ENCODE measurements at regions not wholly inside any gene's neighbourhood (a gene's known extent, or its start where the extent isn't known, plus 50 kb on each side); places are given as distances from the start of the nearest gene placed in this dataset.

GRCh38 chr5:123265551-123265950 is 157.7 kb downstream of the CEP120 start:
- TF ChIP-seq BRCA1 (IDR thresholded peaks at IDR 0.05; ENCODE audit: low read depth, low read length), result no peak
- TF ChIP-seq RELA (IDR thresholded peaks at IDR 0.05; ENCODE audit: borderline replicate concordance, partially characterized antibody), result no peak
- TF ChIP-seq CHD4 (IDR thresholded peaks at IDR 0.05), result no peak
- TF ChIP-seq SMC3 (IDR thresholded peaks at IDR 0.05; ENCODE audit: borderline replicate concordance, low read length), result no peak
- no peak for TF ChIP-seq NFIC (IDR thresholded peaks at IDR 0.05; ENCODE audit: low read depth, low read length)
- TF ChIP-seq BMI1 (IDR thresholded peaks at IDR 0.05; ENCODE audit: borderline replicate concordance), result no peak
- no peak for TF ChIP-seq EP300 (IDR thresholded peaks at IDR 0.05; ENCODE audit: borderline replicate concordance in 1 of 2, control insufficient read depth in 1 of 2, low read depth in 2 of 2, low read length in 2 of 2)
- no peak for TF ChIP-seq RFX5 (IDR thresholded peaks at IDR 0.05; ENCODE audit: low read depth, low read length)
- no peak for TF ChIP-seq NFXL1 (IDR thresholded peaks at IDR 0.05; ENCODE audit: borderline replicate concordance)
- no peak for TF ChIP-seq TARDBP (IDR thresholded peaks at IDR 0.05; ENCODE audit: borderline replicate concordance)
- no peak for TF ChIP-seq RAD51 (IDR thresholded peaks at IDR 0.05)
- no peak for TF ChIP-seq SMARCA5 (IDR thresholded peaks at IDR 0.05)
- no peak for TF ChIP-seq IRF3 (IDR thresholded peaks at IDR 0.05)
- TF ChIP-seq POLR2AphosphoS5 (IDR thresholded peaks at IDR 0.05; ENCODE audit: low read length), result no peak
- TF ChIP-seq PRDM15 (CRISPR knock-in tag; IDR thresholded peaks at IDR 0.05), result no peak
- TF ChIP-seq SMAD1 (IDR thresholded peaks at IDR 0.05; ENCODE audit: low read depth, partially characterized antibody), result no peak
- no peak for TF ChIP-seq KAT2A (conservative IDR thresholded peaks at IDR 0.05; ENCODE audit: control insufficient read depth, low read depth, low read length)
- no peak for TF ChIP-seq POLR2A (IDR thresholded peaks at IDR 0.05; ENCODE audit: low read depth, low read length)
- no peak for TF ChIP-seq TCF3 (IDR thresholded peaks at IDR 0.05; ENCODE audit: borderline replicate concordance, insufficient read depth, low read depth, low read length)
- no peak for TF ChIP-seq USF1 (IDR thresholded peaks at IDR 0.05; ENCODE audit: borderline replicate concordance, extremely low read length, insufficient read depth, low read depth, low read length)
- H3K36me3 ChIP-seq (ENCODE audit: control insufficient read depth in 2 of 2, insufficient read depth in 2 of 2, low read length in 1 of 2), result no peaks in the 10 kb centered on the region
- no peaks in the 10 kb centered on the region for H3K79me2 ChIP-seq (ENCODE audit: control insufficient read depth, insufficient read depth, low read length)
- no peak for FAIRE-seq
- no peaks in the 10 kb centered on the region for H3K27me3 ChIP-seq (replicated peaks in 1 of 2; ENCODE audit: control insufficient read depth in 2 of 2, insufficient read depth in 2 of 2, low read length in 1 of 2)
- no TSS peak for BruUV-seq (replicated peaks)
- no peak overlapping the region for H3K27ac ChIP-seq (ENCODE audit: control insufficient read depth, insufficient read depth)
- DNase-seq (ENCODE audit: low read depth, low spot score), result no peak
- no peak overlapping the region for H2AFZ ChIP-seq (ENCODE audit: control insufficient read depth, low read depth, low read length)
- ChIA-PET RAD21 (ENCODE audit: unreplicated experiment) (no interaction called here), CTCF (interaction anchor here (0.7 to 1.2 kb wide), 2 partner anchors 16 to 94 kb away, joined by 3 read pairs; no protein-coding TSS in a partner anchor), SMC1A (ENCODE audit: uncharacterized antibody, unreplicated experiment) (interaction anchor here (0.6 kb wide), 1 partner anchor 402 kb away, joined by 3 read pairs; no protein-coding TSS in a partner anchor), POLR2A (no interaction called here)
- no peaks in the 10 kb centered on the region for H3K9me3 ChIP-seq (replicated peaks; ENCODE audit: control insufficient read depth, insufficient read depth, low read length)
- no peaks in the 10 kb centered on the region for H3K4me1 ChIP-seq (ENCODE audit: control insufficient read depth, insufficient read depth, low read length)
- no peaks in the 10 kb centered on the region for H4K20me1 ChIP-seq (ENCODE audit: control insufficient read depth, insufficient read depth)
- H3K4me2 ChIP-seq (ENCODE audit: control insufficient read depth, insufficient read depth), result no peak overlapping the region
- in situ Hi-C loops (cut with MboI), result no loop called here
- H3K9ac ChIP-seq (ENCODE audit: control insufficient read depth, insufficient read depth, low read length), result no peak overlapping the region
- ATAC-seq, result no peak
- WGBS (ENCODE audit: insufficient coverage, insufficient replicate concordance, low lambda C conversion rate, missing lambda C conversion rate), result 6% methylated on average over 2 of the region's 2 CpGs
- H3K4me3 ChIP-seq, result no peak overlapping the region
- intact Hi-C loops (cut with micrococcal nuclease; ENCODE audit: unreplicated experiment), result no loop called here

Data from GM12878 (cell line).